Stimulated activated CD8-positive, alpha-beta memory T cell treated with anti-CD3 and anti-CD28 coated beads, Interleukin-12 subunit alpha, Interleukin-12 subunit beta, amount 100 ng/mL, for 24 hours (primary cell): ENCODE measurements at regions not wholly inside any gene's neighbourhood (a gene's known extent, or its start where the extent isn't known, plus 50 kb on each side); places are given as distances from the start of the nearest gene placed in this dataset.
"Not testable (repeated sequence)": the region's sequence is repeated elsewhere in the genome, so short reads cannot be mapped to it uniquely, and the experiment has no call there.

Experiments used
- DNase-seq: peaks from one replicate; pipeline ENCODE4 v3.0.0-alpha.2; 2020; ENCODE audit errors: extremely low read depth

DNA sequence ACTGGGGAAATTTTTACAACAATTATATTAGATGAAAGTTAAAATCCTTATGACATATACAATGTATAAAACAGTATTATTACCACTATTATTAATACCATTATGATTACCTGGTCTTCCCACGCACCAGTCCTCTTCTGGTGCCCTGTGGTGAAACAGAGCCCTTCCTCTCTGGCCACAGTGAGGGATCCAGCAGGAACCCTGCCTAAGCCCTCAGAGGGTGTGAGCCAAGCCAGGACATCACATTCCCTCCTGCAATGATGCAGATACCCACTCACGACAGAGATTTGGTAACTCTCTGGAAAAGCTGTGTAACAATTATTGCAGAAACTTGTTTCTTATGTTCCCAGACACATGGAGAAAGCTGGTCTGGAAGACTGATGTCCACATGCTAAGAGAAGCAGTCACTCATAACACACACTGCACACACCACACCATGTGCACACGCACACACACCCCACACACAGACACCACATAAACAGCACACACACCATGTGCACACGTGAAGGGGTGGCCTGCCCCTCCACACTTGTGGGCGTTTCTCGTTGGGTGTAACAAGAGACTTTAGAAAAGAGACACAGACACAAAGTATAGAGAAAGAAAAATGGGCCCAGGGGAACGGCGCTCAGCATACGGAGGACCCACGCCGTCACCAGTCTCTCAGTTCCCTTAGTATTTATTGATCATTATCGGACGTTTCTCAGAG is 1373.8 kb upstream of the DEFB115 start:
- DNase-seq, result not testable (repeated sequence)

DNA sequence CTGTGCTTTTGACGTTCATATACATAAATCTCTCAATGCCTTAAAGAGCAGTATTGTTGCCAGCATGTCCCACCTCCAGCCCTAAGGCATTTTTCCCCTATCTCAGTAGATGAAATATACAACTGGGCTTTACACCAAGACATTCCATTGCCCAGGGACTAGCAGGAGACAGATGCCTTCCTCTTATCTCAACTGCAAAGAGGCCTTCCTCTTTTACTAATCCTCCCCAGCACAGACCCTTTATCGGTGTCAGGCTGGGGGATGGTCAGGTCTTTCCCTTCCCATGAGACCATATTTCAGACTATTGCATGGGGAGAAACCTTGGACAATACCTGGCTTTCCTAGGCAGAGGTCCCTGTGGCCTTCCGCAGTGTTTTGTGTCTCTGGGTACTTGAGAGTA is 1373.1 kb upstream of the DEFB115 start:
- DNase-seq, result not testable (repeated sequence)

DNA sequence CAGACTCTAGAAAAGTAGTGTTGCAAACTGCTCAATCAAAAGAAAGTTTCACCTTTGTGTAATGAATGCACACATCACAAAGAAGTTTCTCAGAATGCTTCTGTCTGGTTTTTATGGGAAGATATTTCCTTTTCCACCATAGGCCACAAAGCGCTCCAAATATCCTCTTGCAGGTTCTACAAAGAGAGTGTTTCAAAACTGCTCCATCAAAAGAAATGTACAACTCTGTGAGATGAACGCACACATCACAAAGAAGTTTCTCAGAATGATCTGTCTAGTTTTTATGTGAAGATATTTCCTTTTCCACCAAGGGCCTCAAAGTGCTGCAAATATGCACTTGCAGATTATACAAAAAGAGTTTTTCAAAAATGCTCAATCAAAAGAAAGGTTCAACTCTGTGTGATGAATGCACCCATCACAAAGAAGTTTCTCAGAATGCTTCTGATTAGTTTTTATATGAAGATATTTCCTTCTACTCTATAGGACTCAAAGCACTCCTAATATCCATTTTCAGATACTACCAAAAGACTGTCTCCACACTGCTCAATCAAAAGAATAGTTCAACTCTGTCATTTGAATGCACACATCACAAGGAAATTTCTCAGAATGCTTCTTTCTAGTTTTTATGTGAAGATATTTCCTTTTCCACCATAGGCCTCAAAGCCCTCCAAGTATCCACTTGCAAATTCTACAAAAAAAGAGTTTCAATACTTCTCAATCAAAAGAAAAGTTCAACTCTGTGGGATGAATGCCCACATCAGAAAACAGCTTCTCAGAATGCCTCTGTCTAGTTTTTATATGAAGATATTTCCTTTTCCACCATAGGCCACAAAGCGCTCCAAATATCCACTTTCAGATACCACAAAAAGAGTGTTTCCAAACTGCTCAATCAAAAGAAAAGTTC is 1371.9 kb upstream of the DEFB115 start:
- not testable (repeated sequence) for DNase-seq

DNA sequence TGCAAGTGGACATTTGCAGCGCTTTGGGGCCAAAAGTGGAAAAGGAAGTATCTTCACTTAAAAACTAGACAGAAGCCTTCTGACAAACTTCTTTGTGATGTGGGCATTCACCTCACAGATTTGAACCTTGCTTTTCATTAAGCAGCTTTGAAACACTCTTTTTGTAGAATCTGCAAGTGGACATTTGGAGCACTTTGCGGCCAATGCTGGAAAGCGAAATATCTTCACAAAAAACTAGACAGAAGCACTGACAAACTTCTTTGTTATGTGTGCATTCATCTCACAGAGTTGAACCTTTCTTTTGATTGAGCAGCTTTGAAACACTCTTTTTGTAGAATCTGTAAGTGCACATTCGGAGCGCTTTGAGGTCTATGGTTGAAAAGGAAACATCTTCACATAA is 1365.9 kb upstream of the DEFB115 start:
- not testable (repeated sequence) for DNase-seq
